Osteocyte (in vitro differentiated cells): ENCODE measurements at regions not wholly inside any gene's neighbourhood (a gene's known extent, or its start where the extent isn't known, plus 50 kb on each side); places are given as distances from the start of the nearest gene placed in this dataset.

Experiments
- DNase-seq: peaks from one replicate; pipeline ENCODE4 v3.0.0; 2021; ENCODE audit warnings: mixed read lengths; ENCODE audit not compliant: unreplicated experiment; ENCODE audit errors: extremely low spot score
- H3K27ac Mint-ChIP-seq: one replicate; pipeline ENCODE4 v1.8.0; 2021; ENCODE audit warnings: mild to moderate bottlenecking, mixed read lengths; ENCODE audit not compliant: unreplicated experiment
- H3K27me3 Mint-ChIP-seq: one replicate; pipeline ENCODE4 v1.8.0; 2021; ENCODE audit warnings: mixed read lengths; ENCODE audit not compliant: unreplicated experiment
- H3K36me3 Mint-ChIP-seq: one replicate; pipeline ENCODE4 v1.8.0; 2021; ENCODE audit warnings: mixed read lengths; ENCODE audit not compliant: unreplicated experiment
- H3K4me1 Mint-ChIP-seq: one replicate; pipeline ENCODE4 v1.8.0; 2021; ENCODE audit warnings: mixed read lengths; ENCODE audit not compliant: unreplicated experiment
- H3K4me3 Mint-ChIP-seq: one replicate; pipeline ENCODE4 v1.8.0; 2021; ENCODE audit warnings: mild to moderate bottlenecking, moderate library complexity, mixed read lengths; ENCODE audit not compliant: unreplicated experiment
- H3K9me3 Mint-ChIP-seq: one replicate; pipeline ENCODE4 v1.8.0; 2021; ENCODE audit warnings: mixed read lengths; ENCODE audit not compliant: unreplicated experiment
- CTCF ChIP-seq: fragments of 200-600 bp; sonication (generic); IDR thresholded peaks from 2 replicates; pipeline ENCODE4 v1.5.0; 2021; ENCODE audit warnings: antibody characterized with exemption, mild to moderate bottlenecking, moderate library complexity

DNA sequence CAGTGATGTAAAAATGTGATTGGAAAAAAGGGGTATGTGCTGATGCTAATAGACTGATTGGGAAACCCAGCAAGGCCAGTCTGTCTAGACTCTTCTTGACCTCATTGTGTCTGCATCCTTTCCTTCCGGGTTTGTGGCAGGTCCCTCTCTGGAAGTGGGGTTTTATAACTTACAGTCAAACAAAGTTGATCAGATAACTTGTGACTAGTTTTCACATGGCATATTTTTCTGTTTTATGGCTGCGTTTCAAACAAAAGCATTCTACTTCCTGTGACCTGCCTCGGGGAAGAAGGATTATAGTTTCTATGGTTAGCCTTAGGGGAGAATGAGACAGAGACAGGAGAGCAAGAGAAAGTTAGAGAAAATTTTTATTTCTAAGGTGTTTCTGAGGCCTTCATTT lies 188.7 kb upstream of the HNMT start:
- no peak for DNase-seq
- no peaks in the 10 kb centered on the region for H3K36me3 Mint-ChIP-seq
- TF ChIP-seq CTCF: no peak
- no peaks in the 10 kb centered on the region for H3K27me3 Mint-ChIP-seq
- H3K27ac Mint-ChIP-seq: no peak overlapping the region
- no peaks in the 10 kb centered on the region for H3K4me1 Mint-ChIP-seq
- no peak overlapping the region for H3K4me3 Mint-ChIP-seq
- no peaks in the 10 kb centered on the region for H3K9me3 Mint-ChIP-seq

GRCh38 chr2:137776697-137777096 lies 187.6 kb upstream of the HNMT start:
- no peaks in the 10 kb centered on the region for H3K36me3 Mint-ChIP-seq
- DNase-seq: no peak
- no peaks in the 10 kb centered on the region for H3K4me1 Mint-ChIP-seq
- no peak for TF ChIP-seq CTCF
- no peak overlapping the region for H3K4me3 Mint-ChIP-seq
- no peaks in the 10 kb centered on the region for H3K9me3 Mint-ChIP-seq
- no peaks in the 10 kb centered on the region for H3K27me3 Mint-ChIP-seq
- H3K27ac Mint-ChIP-seq: no peak overlapping the region

GRCh38 chr2:137797641-137798040 lies 166.6 kb upstream of the HNMT start:
- Mint-ChIP-seq H3K4me1 (no peaks in the 10 kb centered on the region), H3K4me3 (no peak overlapping the region), H3K9me3 (peaks cover 19% of the 10 kb centered on the region), H3K27ac (no peak overlapping the region), H3K27me3 (no peaks in the 10 kb centered on the region), H3K36me3 (no peaks in the 10 kb centered on the region)
- no peak for DNase-seq
- TF ChIP-seq CTCF: no peak

- Mint-ChIP-seq H3K9me3 (peaks cover 20% of the 10 kb centered on the region), H3K36me3 (no peaks in the 10 kb centered on the region), H3K27ac (no peak overlapping the region), H3K4me1 (no peaks in the 10 kb centered on the region), H3K27me3 (no peaks in the 10 kb centered on the region), H3K4me3 (no peak overlapping the region)
- no peak for TF ChIP-seq CTCF
- no peak for DNase-seq
Measured at GRCh38 chr2:137799600-137799999, 164.7 kb upstream of the HNMT start.

DNA sequence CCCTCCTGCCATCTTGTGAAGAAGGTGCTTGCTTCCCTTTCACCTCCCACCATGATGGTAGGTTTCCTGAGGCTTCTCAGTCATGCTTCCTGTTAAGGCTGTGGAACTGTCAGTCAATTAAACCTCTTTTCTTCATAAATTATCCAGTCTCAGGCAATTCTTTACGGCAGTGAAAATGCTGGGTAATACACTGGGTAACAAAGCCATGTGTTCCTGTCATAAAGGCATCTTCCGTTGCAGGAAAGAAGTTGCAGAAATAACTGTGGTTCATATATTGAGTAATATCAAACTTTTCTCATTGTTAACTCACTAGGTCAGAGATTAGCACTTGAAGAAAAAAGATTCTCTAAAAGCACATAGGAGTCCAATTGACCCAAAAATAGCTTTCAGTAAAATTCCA lies 163.9 kb upstream of the HNMT start:
- no peaks in the 10 kb centered on the region for H3K27me3 Mint-ChIP-seq
- H3K27ac Mint-ChIP-seq: no peak overlapping the region
- no peak overlapping the region for H3K4me3 Mint-ChIP-seq
- no peaks in the 10 kb centered on the region for H3K4me1 Mint-ChIP-seq
- no peak for DNase-seq
- no peak for TF ChIP-seq CTCF
- H3K9me3 Mint-ChIP-seq: peaks cover 20% of the 10 kb centered on the region
- no peaks in the 10 kb centered on the region for H3K36me3 Mint-ChIP-seq
